Aorta (tissue), 5 donors: ENCODE measurements at regions not wholly inside any gene's neighbourhood (a gene's known extent, or its start where the extent isn't known, plus 50 kb on each side); places are given as distances from the start of the nearest gene placed in this dataset.

ENCODE experiments used
- ATAC-seq: fragments of 200-7000 bp; cut with Tn5 transposase; one replicate; pipeline ENCODE4 v1.9.1; 2022; ENCODE audit warnings: moderate library complexity; ENCODE audit not compliant: low FRiP score
- DNase-seq, 2 donors: peaks; one replicate each; pipeline ENCODE4 v3.0.0-alpha.2; 2020
- H3K27ac ChIP-seq, 2 donors: one replicate each; pipeline ENCODE4 v1.5.1; 2013; ENCODE audit warnings: low read length in 2 of 2, mild to moderate bottlenecking in 2 of 2, moderate library complexity in 2 of 2, control low read depth in 1 of 2, inconsistent platforms in 1 of 2, low read depth in 1 of 2
- H3K27me3 ChIP-seq, 2 donors: one replicate each; pipeline ENCODE4 v1.6.1; 2013; ENCODE audit warnings: control low read depth in 1 of 2, low read length in 1 of 2, mild to moderate bottlenecking in 1 of 2, moderate library complexity in 1 of 2; ENCODE audit not compliant: insufficient read depth in 2 of 2, control insufficient read depth in 1 of 2
- H3K36me3 ChIP-seq, 2 donors: one replicate each; pipeline ENCODE4 v1.6.1; 2013; ENCODE audit warnings: control low read depth in 1 of 2, low read length in 1 of 2, mild to moderate bottlenecking in 1 of 2; ENCODE audit not compliant: insufficient read depth in 2 of 2, control insufficient read depth in 1 of 2
- H3K4me1 ChIP-seq, 2 donors: one replicate each; pipeline ENCODE4 v1.6.1; 2013; ENCODE audit warnings: low read length in 2 of 2, control low read depth in 1 of 2, mild to moderate bottlenecking in 1 of 2, moderate library complexity in 1 of 2; ENCODE audit not compliant: insufficient read depth in 2 of 2, control insufficient read depth in 1 of 2
- H3K4me3 ChIP-seq, 2 donors: one replicate each; pipeline ENCODE4 v1.5.1; 2013; ENCODE audit warnings: low read length in 2 of 2, control low read depth in 1 of 2, mild to moderate bottlenecking in 1 of 2
- H3K9me3 ChIP-seq: one replicate; pipeline ENCODE4 v1.6.1; 2013; ENCODE audit warnings: mild to moderate bottlenecking, low read length; ENCODE audit not compliant: control insufficient read depth
- WGBS, 2 donors: extraction: QIAGEN DNeasy Blood & Tissue Kit; methylation state at CpG; one replicate each; pipeline ENCODE4 v1.1.7; 2013; 5-methylcytosine and 5-hydroxymethylcytosine counted together
- intact Hi-C, 2 donors: fragments of 100-400 bp; cut with DNase I; formaldehyde crosslinking; loops; one replicate each; pipeline versions ENCODE4 v1.14.2 to v1.15.0; 2022
- donor health status: healthy with polysubstance abuse.
- donor health status: Bipolar disorder and iron deficiency.
- donor health status: DM: no; HTN: no; CAD: no.
- donor health status: DM: no; HTN: no; CAD: no.
- donor health status: DM: yes; HTN: yes; CAD: no.

DNA sequence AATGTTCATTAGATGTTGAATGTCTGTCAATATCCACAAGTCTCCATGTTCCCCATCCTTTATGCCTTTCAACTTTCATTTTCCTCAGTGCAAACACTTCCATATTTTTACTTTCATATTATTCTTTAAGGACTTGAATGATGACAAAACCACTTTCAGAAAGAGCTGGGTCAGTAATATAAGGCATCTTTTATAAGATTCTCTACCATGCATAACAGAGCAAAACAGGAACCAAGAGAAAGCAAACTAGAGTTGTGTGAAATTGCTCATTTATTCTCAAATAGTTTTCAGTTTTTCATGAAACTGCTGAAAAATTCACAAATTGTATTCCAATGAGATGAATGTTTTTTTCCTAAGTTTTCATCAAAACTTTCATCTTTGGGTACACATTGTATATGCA, 1247.6 kb downstream of the PCDH17 start:
- ATAC-seq (no peak), DNase-seq (no peak)
- H3K9me3 ChIP-seq = no peaks in the 10 kb centered on the region
- no peak overlapping the region for H3K4me3 ChIP-seq
- H3K36me3 ChIP-seq = no peaks in the 10 kb centered on the region
- H3K27me3 ChIP-seq = no peaks in the 10 kb centered on the region
- intact Hi-C loops = no loop called here
- no peak overlapping the region for H3K27ac ChIP-seq
- no peaks in the 10 kb centered on the region for H3K4me1 ChIP-seq

DNA sequence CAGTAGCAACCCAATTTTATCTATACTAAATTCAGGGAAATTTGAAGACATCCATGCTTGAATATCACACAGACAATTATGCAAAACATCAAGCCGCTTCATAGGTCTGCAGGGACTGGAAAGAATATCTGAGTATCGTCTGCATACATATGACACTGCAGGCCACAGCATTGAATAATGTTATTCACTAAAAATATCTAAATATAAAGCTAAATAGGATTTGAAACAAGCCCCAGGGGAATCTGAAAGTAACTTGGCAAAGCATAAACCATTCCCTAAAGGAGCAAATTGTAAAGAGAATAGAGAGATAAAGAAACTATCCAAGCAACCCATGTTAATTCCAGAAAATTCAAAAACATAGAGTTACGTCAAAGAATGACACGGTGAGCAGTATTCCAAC, 1251.0 kb downstream of the PCDH17 start:
- intact Hi-C loops = no loop called here
- ATAC-seq = no peak

DNA sequence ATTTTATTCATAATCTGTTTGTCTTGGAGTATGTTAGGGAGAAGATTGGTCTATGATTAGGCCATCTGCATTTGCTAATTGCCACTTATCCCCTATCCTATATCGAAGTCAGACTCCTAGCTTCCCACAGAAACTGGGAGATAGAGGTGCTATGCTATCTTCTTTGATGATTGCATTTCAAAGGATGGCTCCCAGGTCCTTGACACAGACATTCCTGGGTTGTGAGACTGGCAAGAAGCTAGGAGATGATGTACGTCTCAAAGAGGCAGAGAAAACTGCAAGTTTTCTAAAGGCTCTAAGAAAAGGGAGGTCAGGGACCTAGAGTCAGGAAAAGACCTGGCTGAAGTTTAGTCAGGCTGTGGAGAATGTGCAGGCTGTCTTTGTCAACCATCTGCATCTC, 1251.9 kb downstream of the PCDH17 start:
- WGBS, 2 donors = 60 to 66% methylated on average over 2 of the region's 2 CpGs
- intact Hi-C loops = no loop called here
- DNase-seq (no peak), ATAC-seq (no peak)
- no peaks in the 10 kb centered on the region for H3K36me3 ChIP-seq
- no peak overlapping the region for H3K4me3 ChIP-seq
- no peaks in the 10 kb centered on the region for H3K9me3 ChIP-seq
- H3K4me1 ChIP-seq = no peaks in the 10 kb centered on the region
- H3K27me3 ChIP-seq = no peaks in the 10 kb centered on the region
- no peak overlapping the region for H3K27ac ChIP-seq

More for the DNA sequence above, 1251.0 kb downstream of the PCDH17 start:
- no peak for DNase-seq
- no peaks in the 10 kb centered on the region for H3K4me1 ChIP-seq
- H3K9me3 ChIP-seq = no peaks in the 10 kb centered on the region
- no peaks in the 10 kb centered on the region for H3K36me3 ChIP-seq
- WGBS, 2 donors = 17 to 23% methylated on average over 4 of the region's 4 CpGs
- H3K4me3 ChIP-seq = no peak overlapping the region
- H3K27ac ChIP-seq = no peak overlapping the region
- H3K27me3 ChIP-seq = no peaks in the 10 kb centered on the region

DNA sequence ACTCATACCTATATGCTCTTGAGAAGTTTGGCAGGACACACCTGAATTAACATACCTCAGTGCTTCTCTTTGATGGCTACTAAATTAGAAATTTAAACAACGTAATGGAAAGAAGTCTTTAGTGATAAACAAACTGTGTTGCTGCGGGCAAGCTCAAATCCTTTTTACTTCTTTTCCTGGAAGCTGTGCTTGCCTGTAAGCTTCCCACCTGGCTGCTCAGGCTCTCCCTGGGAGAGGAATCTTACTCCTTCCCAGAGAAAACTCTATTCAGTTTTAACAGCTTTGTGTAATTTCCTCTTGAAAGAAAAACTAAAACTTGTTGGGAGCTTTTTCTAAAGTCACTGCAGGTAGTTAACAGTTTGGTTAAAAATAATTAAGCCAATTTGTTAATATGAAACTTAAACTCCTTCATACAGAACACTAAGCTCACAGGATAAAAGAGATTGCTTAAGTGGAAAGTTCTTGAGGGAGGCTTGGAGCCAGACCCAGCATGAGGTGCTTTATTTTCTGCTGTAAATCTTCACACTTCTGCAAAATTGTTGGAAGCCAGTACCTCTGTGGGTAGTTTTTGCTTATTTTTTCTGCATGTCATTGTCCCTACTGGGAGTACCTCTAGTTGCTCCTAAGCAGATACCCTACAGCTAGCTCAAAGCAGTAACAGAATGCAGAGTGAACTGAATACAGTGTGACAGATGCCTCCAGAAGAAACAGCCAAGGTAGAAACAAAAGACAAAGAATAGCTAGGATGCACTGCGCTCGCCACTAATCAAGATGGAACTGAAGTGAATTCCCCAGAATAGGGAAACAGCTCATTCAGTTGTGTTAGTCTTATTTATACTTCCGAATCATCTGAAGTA, 1253.0 kb downstream of the PCDH17 start:
- Histone ChIP-seq H3K27me3 (no peaks in the 10 kb centered on the region), H3K9me3 (no peaks in the 10 kb centered on the region), H3K27ac (no peak overlapping the region), H3K4me3 (no peak overlapping the region), H3K4me1 (no peaks in the 10 kb centered on the region), H3K36me3 (no peaks in the 10 kb centered on the region)
- ATAC-seq (no peak), DNase-seq (no peak)
- 51 to 59% methylated on average over 5 of the region's 5 CpGs for WGBS, 2 donors
- intact Hi-C loops = no loop called here

DNA sequence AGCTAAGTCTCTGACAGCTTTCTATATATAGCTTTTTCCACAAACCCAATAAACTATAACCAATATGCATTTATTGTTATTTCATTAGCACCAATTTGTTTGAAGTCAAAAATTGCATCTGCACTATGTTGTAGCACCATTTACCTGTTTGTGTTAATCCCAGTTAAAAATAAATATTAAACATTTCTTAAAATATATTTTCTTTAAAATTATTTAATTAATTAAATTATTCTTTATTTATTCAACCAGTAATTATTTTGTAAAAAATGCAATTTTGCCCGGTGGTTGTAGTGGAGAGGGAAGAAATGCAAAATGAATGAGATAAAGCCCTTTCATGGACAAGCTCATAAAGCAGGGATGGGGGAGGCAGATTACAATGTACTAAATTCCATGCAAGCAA, 1257.9 kb downstream of the PCDH17 start:
- Histone ChIP-seq H3K9me3 (no peaks in the 10 kb centered on the region), H3K27ac (no peak overlapping the region), H3K4me3 (no peak overlapping the region), H3K27me3 (no peaks in the 10 kb centered on the region), H3K36me3 (no peaks in the 10 kb centered on the region), H3K4me1 (no peaks in the 10 kb centered on the region)
- ATAC-seq = no peak
- no peak for DNase-seq
- intact Hi-C loops = no loop called here
- 54 to 62% methylated on average over 1 of the region's 1 CpG for WGBS, 2 donors

DNA sequence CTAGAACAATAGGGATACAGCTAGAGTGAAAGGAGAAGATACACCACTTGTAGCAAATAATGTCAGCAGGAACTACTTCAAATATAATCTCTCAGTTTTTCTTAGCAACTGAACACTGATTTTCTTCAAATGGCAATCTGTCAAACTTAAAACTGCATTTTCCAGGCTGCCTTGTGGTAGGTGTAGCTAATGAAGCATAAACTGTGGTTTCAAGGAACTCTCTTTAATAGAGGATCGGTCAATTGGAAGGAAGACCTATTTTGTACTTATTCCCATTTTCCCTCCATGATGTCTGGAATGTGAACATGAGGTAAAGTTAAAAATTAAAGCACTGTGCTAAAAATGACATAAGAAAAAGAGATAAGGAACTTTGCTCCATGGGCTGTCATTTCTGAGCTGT, 1261.9 kb downstream of the PCDH17 start:
- Histone ChIP-seq H3K4me3 (no peak overlapping the region), H3K27me3 (no peaks in the 10 kb centered on the region), H3K36me3 (no peaks in the 10 kb centered on the region), H3K9me3 (no peaks in the 10 kb centered on the region), H3K4me1 (no peaks in the 10 kb centered on the region), H3K27ac (no peak overlapping the region)
- intact Hi-C loops = no loop called here
- DNase-seq = no peak
- 87 to 88% methylated on average over 1 of the region's 1 CpG for WGBS, 2 donors
- ATAC-seq = no peak

DNA sequence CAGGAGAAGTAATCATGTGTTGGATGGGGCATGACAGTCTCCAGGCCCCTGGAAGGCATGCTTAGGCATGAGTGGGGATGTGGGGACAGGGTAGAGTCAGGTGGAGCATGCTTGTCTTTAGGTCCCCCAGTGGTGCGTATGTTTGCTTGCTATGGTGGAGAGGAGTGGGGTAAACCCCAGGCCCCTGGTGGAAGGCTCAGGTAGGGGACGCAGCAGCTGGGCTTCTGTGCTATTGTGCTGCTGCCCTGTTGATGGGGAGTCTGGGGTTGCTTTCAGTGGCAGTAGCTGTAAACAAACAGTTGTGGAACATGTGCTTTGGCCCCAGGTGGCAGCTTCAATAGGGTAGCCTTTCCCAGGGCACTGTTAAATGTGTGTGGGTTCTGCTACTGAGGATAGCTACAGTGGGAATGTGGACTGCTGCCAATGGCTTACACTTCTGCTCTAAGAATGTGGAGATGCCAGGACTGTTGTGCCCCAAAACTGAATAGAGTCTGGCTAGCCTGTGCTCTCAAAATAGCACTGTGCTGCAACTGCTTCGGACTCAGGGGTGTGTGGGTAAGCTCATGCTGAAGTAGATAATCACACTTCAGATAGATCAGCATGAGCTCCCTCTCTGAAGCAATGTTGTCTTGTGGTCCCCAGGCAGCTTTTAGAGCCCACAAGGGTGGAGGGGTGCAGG, 1257.3 kb downstream of the DIAPH3 start:
- Histone ChIP-seq H3K4me3 (no peak overlapping the region), H3K27ac (no peak overlapping the region), H3K36me3 (no peaks in the 10 kb centered on the region), H3K9me3 (no peaks in the 10 kb centered on the region), H3K27me3 (no peaks in the 10 kb centered on the region), H3K4me1 (no peaks in the 10 kb centered on the region)
- ATAC-seq (peak; percentile 25), DNase-seq (no peak)
- WGBS, 2 donors = 68% methylated on average over 3 of the region's 3 CpGs
- intact Hi-C loops = no loop called here

DNA sequence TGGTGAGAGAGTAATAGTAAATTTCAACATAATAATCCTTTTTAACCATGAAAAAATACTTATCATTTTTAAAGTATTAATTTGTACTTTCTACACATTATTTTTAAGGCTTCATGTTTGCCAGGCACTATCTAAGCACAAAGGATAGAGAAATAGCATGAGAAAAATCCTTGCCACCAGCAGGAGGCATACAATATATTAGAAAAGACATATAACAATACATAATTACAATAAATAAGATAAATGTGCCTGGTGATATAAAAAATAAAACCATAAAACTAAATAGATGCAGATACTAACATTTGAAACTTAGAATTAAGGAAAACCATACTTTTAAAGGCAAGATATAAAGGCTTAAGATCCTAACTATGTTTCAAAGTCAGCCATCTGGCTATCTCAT, 1256.4 kb downstream of the DIAPH3 start:
- no peaks in the 10 kb centered on the region for H3K9me3 ChIP-seq
- H3K36me3 ChIP-seq = no peaks in the 10 kb centered on the region
- DNase-seq = no peak
- intact Hi-C loops = no loop called here
- no peak overlapping the region for H3K27ac ChIP-seq
- ATAC-seq = no peak
- H3K27me3 ChIP-seq = no peaks in the 10 kb centered on the region
- H3K4me1 ChIP-seq = no peaks in the 10 kb centered on the region
- no peak overlapping the region for H3K4me3 ChIP-seq

DNA sequence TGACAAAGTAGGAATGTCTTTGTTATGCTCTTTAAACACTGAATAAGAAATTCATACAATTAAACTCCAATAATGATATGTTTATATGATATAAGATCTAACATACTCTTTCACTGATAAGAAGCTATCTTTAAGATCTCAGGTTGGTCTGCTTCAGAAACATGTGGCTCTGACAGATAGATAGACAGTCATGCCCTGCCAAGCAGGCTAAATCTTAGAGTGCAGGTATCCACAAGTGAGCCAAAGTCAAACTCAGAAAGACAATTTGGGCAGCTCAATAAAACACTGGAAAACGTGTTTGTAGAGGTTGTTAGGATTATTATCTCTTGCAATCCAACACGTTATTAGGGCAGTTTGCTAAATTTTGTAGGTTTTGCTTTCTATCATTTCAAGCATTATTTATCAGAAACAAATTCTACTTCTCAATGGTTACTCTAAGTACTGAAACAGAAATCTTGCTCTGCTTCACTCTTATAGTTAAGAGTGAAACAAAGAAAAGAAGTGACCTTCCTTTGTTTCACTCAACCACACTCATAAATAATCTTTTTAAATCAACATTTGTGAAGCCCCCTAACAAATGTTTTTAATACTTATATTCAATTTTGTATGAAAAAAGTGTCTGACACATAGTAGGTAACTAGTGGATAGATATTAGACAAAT, 1255.6 kb downstream of the DIAPH3 start:
- ATAC-seq (no peak), DNase-seq (no peak)
- Histone ChIP-seq H3K27ac (no peak overlapping the region), H3K36me3 (no peaks in the 10 kb centered on the region), H3K9me3 (no peaks in the 10 kb centered on the region), H3K27me3 (no peaks in the 10 kb centered on the region), H3K4me3 (no peak overlapping the region), H3K4me1 (no peaks in the 10 kb centered on the region)
- intact Hi-C loops = no loop called here
- 55 to 63% methylated on average over 2 of the region's 2 CpGs for WGBS, 2 donors
